ENCODE measurements at regions not wholly inside any gene's neighbourhood (a gene's known extent, or its start where the extent isn't known, plus 50 kb on each side); places are given as distances from the start of the nearest gene placed in this dataset.

DNA sequence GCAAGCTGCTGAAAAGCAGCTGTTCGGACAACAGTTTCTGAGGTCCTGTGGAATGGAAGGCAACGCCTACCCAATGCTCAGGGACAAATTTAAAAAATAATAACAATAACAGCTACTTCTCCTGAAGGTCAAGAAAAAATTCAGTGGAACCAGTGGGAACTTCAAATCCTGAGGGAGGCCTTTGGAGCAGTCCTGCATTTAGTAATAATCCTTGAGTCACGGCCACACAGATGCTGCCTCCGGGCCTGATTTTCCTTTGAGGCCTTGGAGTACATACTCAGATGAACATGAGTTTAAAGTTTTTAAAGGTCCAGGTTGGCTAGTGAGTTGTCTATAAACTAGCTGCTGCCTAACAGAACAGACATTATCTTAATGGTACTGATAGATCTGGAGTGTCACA, 268.0 kb downstream of the MSRB3 start:
- Mint-ChIP-seq H3K36me3 (ENCODE audit: insufficient read depth, unreplicated experiment) (no peaks in the 10 kb centered on the region), H3K27me3 (ENCODE audit: insufficient read depth, unreplicated experiment) (no peaks in the 10 kb centered on the region), H3K4me3 (ENCODE audit: unreplicated experiment) (no peak overlapping the region), H3K9me3 (ENCODE audit: unreplicated experiment) (no peaks in the 10 kb centered on the region), H3K27ac (ENCODE audit: low read depth, unreplicated experiment) (no peak overlapping the region), H3K4me1 (ENCODE audit: insufficient read depth, unreplicated experiment) (no peaks in the 10 kb centered on the region)
- no peak for DNase-seq (ENCODE audit: unreplicated experiment)
- CTCF ChIA-PET: interaction anchor here (0.7 to 2.2 kb wide), 5 partner anchors 10 to 332 kb away, joined by 3 to 12 read pairs (median 4); no protein-coding TSS in a partner anchor
- TF ChIP-seq, protein P1, sequence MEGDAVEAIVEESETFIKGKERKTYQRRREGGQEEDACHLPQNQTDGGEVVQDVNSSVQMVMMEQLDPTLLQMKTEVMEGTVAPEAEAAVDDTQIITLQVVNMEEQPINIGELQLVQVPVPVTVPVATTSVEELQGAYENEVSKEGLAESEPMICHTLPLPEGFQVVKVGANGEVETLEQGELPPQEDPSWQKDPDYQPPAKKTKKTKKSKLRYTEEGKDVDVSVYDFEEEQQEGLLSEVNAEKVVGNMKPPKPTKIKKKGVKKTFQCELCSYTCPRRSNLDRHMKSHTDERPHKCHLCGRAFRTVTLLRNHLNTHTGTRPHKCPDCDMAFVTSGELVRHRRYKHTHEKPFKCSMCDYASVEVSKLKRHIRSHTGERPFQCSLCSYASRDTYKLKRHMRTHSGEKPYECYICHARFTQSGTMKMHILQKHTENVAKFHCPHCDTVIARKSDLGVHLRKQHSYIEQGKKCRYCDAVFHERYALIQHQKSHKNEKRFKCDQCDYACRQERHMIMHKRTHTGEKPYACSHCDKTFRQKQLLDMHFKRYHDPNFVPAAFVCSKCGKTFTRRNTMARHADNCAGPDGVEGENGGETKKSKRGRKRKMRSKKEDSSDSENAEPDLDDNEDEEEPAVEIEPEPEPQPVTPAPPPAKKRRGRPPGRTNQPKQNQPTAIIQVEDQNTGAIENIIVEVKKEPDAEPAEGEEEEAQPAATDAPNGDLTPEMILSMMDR (IDR thresholded peaks at IDR 0.05; ENCODE audit: unreplicated experiment): no peak
- BruUV-seq (replicated peaks): no TSS peak
- intact Hi-C loops (cut with micrococcal nuclease): no loop called here
- POLR2A ChIA-PET: interaction anchor here (1.1 kb wide), 1 partner anchor 10 kb away, joined by 4 read pairs; no protein-coding TSS in a partner anchor

DNA sequence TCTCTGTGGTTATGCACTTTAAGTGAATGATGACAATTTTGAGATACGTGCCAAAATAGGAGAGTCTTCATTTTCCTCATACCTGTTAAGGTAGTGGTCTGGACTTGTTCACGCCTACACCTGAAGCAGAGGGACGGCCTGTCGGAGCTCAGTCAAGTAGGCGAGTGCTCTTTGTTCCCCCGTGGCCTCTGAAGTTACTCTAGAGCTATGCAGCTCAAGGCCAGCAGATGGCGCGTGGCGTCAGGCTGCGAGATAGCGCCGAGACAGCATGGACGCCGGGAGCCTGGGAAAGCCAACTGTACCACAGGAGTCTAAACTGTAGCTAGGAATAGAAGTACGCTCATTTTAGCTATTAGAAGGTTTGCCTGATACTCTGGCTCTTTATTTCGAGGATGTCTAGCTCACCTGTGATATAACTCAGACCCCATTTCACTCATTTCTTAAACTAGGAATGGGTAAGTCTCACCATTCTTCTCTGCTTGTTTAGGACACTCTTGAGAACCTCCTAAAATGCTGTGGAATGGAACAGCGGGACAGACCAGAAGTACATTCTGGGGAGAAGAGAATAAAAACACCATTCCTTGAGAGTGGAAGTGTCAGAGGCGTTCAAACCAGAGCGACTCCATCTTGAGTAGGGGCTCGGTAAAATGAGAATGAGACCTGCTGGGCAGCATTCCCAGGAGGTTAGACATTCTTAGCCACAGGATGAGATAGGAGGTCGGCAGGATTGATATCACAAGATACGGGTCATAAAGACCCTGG, 267.4 kb upstream of the HMGA2 start:
- Mint-ChIP-seq H3K36me3 (ENCODE audit: insufficient read depth, unreplicated experiment) (no peaks in the 10 kb centered on the region), H3K4me1 (ENCODE audit: insufficient read depth, unreplicated experiment) (peaks cover 6% of the 10 kb centered on the region), H3K27me3 (ENCODE audit: insufficient read depth, unreplicated experiment) (no peaks in the 10 kb centered on the region), H3K27ac (ENCODE audit: low read depth, unreplicated experiment) (peak overlapping the region; percentile 49), H3K4me3 (ENCODE audit: unreplicated experiment) (no peak overlapping the region), H3K9me3 (ENCODE audit: unreplicated experiment) (peaks cover 7% of the 10 kb centered on the region)
- CTCF ChIA-PET: interaction anchor here (0.5 to 2.4 kb wide), 67 partner anchors 9 to 1535 kb away, joined by 3 to 50 read pairs (median 4); no protein-coding TSS in a partner anchor
- no TSS peak for BruUV-seq (replicated peaks)
- POLR2A ChIA-PET: interaction anchor here (0.5 to 1.6 kb wide), 11 partner anchors 8 to 269 kb away, joined by 3 to 14 read pairs (median 3); no protein-coding TSS in a partner anchor
- TF ChIP-seq, protein P1 (IDR thresholded peaks at IDR 0.05; ENCODE audit: unreplicated experiment): peak; percentile 89
- peak; percentile 88 for DNase-seq (ENCODE audit: unreplicated experiment)
- intact Hi-C loops (cut with micrococcal nuclease): loop anchor here (1.0 to 5.0 kb wide), 9 partner anchors 45 to 530 kb away; partner anchors contain the start of gene HMGA2

DNA sequence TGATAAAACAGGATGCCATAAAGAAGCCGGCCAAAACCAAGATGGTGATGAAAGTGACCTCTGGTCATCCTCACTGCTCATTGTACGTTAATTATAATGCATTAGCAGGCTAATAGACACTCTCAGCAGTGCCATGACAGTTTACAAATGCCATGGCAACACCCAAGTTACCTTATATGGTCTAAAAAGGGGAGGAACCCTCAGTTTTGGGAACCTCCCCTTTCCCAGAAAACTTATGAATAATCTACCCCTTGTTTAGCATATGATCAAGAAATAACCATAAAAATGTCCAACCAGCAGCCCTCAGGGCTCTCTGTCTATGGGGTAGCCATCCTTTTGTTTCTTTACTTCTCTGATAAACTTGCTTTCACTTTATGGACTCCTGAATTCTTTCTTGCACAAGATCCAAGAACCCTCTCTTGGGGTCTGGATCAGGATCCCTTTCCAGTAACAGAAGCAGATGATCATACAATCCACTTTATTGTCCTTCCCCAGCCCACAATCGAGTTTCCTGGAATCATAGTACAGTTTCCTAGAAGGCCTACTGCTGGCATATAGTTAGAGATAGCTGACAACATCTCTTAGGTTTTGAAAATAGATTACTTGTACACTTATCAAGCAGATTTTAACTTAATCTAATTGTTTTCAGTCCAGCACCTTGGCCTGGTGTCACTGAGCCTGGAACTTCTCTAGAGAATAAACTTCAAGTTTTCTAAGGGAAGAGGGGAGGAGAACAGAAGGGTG, 266.7 kb upstream of the HMGA2 start:
- POLR2A ChIA-PET: interaction anchor here (0.6 to 1.6 kb wide), 4 partner anchors 39 to 268 kb away, joined by 3 to 14 read pairs (median 4); no protein-coding TSS in a partner anchor

More for the DNA sequence above, 266.7 kb upstream of the HMGA2 start:
- peaks cover 6% of the 10 kb centered on the region for H3K4me1 Mint-ChIP-seq (ENCODE audit: insufficient read depth, unreplicated experiment)
- TF ChIP-seq, protein P1 (IDR thresholded peaks at IDR 0.05; ENCODE audit: unreplicated experiment): no peak
- H3K36me3 Mint-ChIP-seq (ENCODE audit: insufficient read depth, unreplicated experiment): no peaks in the 10 kb centered on the region
- intact Hi-C loops (cut with micrococcal nuclease): loop anchor here (2.0 to 5.0 kb wide), 4 partner anchors 130 to 425 kb away; partner anchors contain the start of gene HMGA2
- no peaks in the 10 kb centered on the region for H3K27me3 Mint-ChIP-seq (ENCODE audit: insufficient read depth, unreplicated experiment)
- DNase-seq (ENCODE audit: unreplicated experiment): no peak
- H3K4me3 Mint-ChIP-seq (ENCODE audit: unreplicated experiment): no peak overlapping the region
- no TSS peak for BruUV-seq (replicated peaks)
- H3K9me3 Mint-ChIP-seq (ENCODE audit: unreplicated experiment): peaks cover 7% of the 10 kb centered on the region
- CTCF ChIA-PET: interaction anchor here (0.5 to 2.4 kb wide), 64 partner anchors 8 to 942 kb away, joined by 3 to 50 read pairs (median 4); no protein-coding TSS in a partner anchor
- H3K27ac Mint-ChIP-seq (ENCODE audit: low read depth, unreplicated experiment): no peak overlapping the region
